ENCODE measurements at regions not wholly inside any gene's neighbourhood (a gene's known extent, or its start where the extent isn't known, plus 50 kb on each side); places are given as distances from the start of the nearest gene placed in this dataset.

GRCh38 chr5:125171641-125172040 lies 425.2 kb upstream of the ZNF608 start (continued):
- no peak for TF ChIP-seq ZFX (CRISPR knock-in tag; IDR thresholded peaks at IDR 0.05; ENCODE audit: low read depth)
- TF ChIP-seq ZSCAN30 (CRISPR knock-in tag; IDR thresholded peaks at IDR 0.05): no peak
- no peak for TF ChIP-seq ZNF546 (CRISPR knock-in tag; conservative IDR thresholded peaks at IDR 0.05)
- no peak for TF ChIP-seq NR0B2 (CRISPR knock-in tag; IDR thresholded peaks at IDR 0.05)
- TF ChIP-seq CBX2 (IDR thresholded peaks at IDR 0.05; ENCODE audit: low read depth, low read length): no peak
- TF ChIP-seq CBX2 (CRISPR knock-in tag; IDR thresholded peaks at IDR 0.05; ENCODE audit: low read depth): no peak
- TF ChIP-seq ZNF414 (CRISPR knock-in tag; IDR thresholded peaks at IDR 0.05): no peak
- TF ChIP-seq ZNF101 (CRISPR knock-in tag; IDR thresholded peaks at IDR 0.05; ENCODE audit: borderline replicate concordance, low read depth): no peak
- TF ChIP-seq HNRNPUL1 (IDR thresholded peaks at IDR 0.05; ENCODE audit: low read depth, low read length): no peak
- TF ChIP-seq PHF8 (CRISPR knock-in tag; IDR thresholded peaks at IDR 0.05): no peak
- TF ChIP-seq HOXA3 (CRISPR knock-in tag; IDR thresholded peaks at IDR 0.05): no peak
- no peak for TF ChIP-seq ZNF720 (CRISPR knock-in tag; IDR thresholded peaks at IDR 0.05)

DNA sequence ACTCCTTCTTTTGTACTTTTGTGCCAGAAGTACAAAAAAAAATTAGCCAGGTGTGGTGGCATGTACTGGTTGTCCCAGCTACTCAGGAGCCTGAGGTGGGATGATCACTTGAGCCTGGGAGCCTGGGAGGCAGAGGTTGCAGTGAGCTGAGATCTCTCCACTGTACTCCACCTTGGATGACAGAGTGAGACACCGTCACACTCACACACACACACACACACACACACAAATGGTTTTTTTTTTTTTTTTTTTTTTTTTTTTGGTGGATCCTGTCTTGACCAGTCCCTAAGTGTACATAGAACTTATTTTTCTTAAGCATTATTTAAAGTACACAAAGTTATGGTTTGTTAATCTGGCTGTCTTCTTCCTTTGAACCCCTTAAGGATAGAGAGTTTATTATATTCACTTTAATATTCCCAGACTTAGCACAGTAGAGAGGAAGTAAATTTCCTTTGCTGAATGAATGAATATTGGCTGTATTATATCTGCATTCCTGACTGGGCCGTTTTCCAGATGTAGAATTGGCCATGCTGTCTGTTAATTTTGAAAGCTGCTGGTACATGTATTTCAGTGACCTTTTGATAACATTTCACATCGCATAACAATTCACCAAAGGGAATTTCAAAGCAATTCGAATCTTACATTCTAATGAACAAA lies 429.0 kb upstream of the ZNF608 start:
- FAIRE-seq: no peak
- ATAC-seq: no peak
- Histone ChIP-seq H2AFZ (ENCODE audit: low read length) (no peak overlapping the region), H3K9me3 (ENCODE audit: low read length) (peaks cover 13% of the 10 kb centered on the region), H3K4me3 (replicated peaks in 1 of 3; ENCODE audit: insufficient read depth in 1 of 3, low read depth in 2 of 3, low read length in 3 of 3) (no peak overlapping the region), H3K27me3 (ENCODE audit: control insufficient read depth in 1 of 2, insufficient read depth in 2 of 2, low read length in 2 of 2) (no peaks in the 10 kb centered on the region), H3K4me2 (ENCODE audit: low read depth, low read length) (no peak overlapping the region), H3K4me1 (ENCODE audit: insufficient read depth, low read length) (no peaks in the 10 kb centered on the region), H3K9ac (ENCODE audit: insufficient read depth, low read depth, low read length) (no peak overlapping the region), H3K27ac (ENCODE audit: extremely low read length, insufficient read depth, low read length) (no peak overlapping the region), H4K20me1 (ENCODE audit: insufficient read depth, low read length) (no peaks in the 10 kb centered on the region), H3K36me3 (replicated peaks in 1 of 2; ENCODE audit: control insufficient read depth in 1 of 2, insufficient read depth in 2 of 2, low read length in 2 of 2) (no peaks in the 10 kb centered on the region), H3K79me2 (ENCODE audit: insufficient read depth, low read length) (no peaks in the 10 kb centered on the region)
- intact Hi-C loops (cut with micrococcal nuclease; ENCODE audit: unreplicated experiment) (no loop called here), in situ Hi-C loops (cut with HindIII; ENCODE audit: extremely low pct_ligation_motif_present, low pct_unique_long_range_greater_than_20kb) (no loop called here)
- no TSS peak for BruUV-seq (replicated peaks)
- TF ChIP-seq HMGA1 (CRISPR knock-in tag; conservative IDR thresholded peaks at IDR 0.05): no peak
- no peak for TF ChIP-seq ZNF180 (CRISPR knock-in tag; IDR thresholded peaks at IDR 0.05; ENCODE audit: borderline replicate concordance, low read depth)
- TF ChIP-seq ZFP36L2 (CRISPR knock-in tag; IDR thresholded peaks at IDR 0.05): no peak
- no peak for TF ChIP-seq ZNF260 (CRISPR knock-in tag; IDR thresholded peaks at IDR 0.05; ENCODE audit: borderline replicate concordance, low read depth)
- POLR2A ChIA-PET: no interaction called here
- WGBS (ENCODE audit: low lambda C conversion rate): 16% methylated on average over 4 of the region's 4 CpGs
- DNase-seq (ENCODE audit: low spot score): no peak
- CTCF ChIA-PET (ENCODE audit: low intra/inter-chr PET ratio, low total read pairs): no interaction called here

All from HepG2 (cell line).